ENCODE measurements at regions not wholly inside any gene's neighbourhood (a gene's known extent, or its start where the extent isn't known, plus 50 kb on each side); places are given as distances from the start of the nearest gene placed in this dataset.

GRCh38 chr6:163635731-163636364 lies 221.3 kb downstream of the QKI start:
- Histone ChIP-seq H3K4me3 (no peak overlapping the region), H3F3A (ENCODE audit: insufficient read depth) (no peaks in the 10 kb centered on the region), H3K4me2 (ENCODE audit: unreplicated experiment) (no peak overlapping the region), H3K27ac (no peak overlapping the region), H3K36me3 (ENCODE audit: low read depth) (no peaks in the 10 kb centered on the region), H4K20me1 (ENCODE audit: insufficient read depth) (no peaks in the 10 kb centered on the region), H3K9me2 (ENCODE audit: insufficient read depth) (no peaks in the 10 kb centered on the region), H3K4me1 (ENCODE audit: insufficient read depth) (no peaks in the 10 kb centered on the region), H3K9me3 (ENCODE audit: low read depth) (no peaks in the 10 kb centered on the region), H3K27me3 (replicated peaks; ENCODE audit: insufficient read depth) (no peaks in the 10 kb centered on the region), H3K9ac (no peak overlapping the region), H3K79me2 (ENCODE audit: insufficient read depth) (no peaks in the 10 kb centered on the region), H2AFZ (no peak overlapping the region)
- 62 to 63% methylated on average over 21 to 22 of the region's 22 CpGs for WGBS, 2 experiments (ENCODE audit: low coverage in 1 of 2, low lambda C conversion rate in 2 of 2, missing lambda C conversion rate in 2 of 2)
- no peak for DNase-seq
- TF ChIP-seq EZH2phosphoT487 (IDR thresholded peaks at IDR 0.05; ENCODE audit: insufficient read depth, low read depth) (no peak), EZH2 (IDR thresholded peaks at IDR 0.05; ENCODE audit: insufficient read depth, poor library complexity, severe bottlenecking) (no peak)
- in situ Hi-C loops (cut with MboI), result no loop called here

GRCh38 chr6:163635315-163635714 lies 220.8 kb downstream of the QKI start:
- no peak overlapping the region for H3K27ac ChIP-seq
- no peaks in the 10 kb centered on the region for H3F3A ChIP-seq (ENCODE audit: insufficient read depth)
- H3K9ac ChIP-seq, result no peak overlapping the region
- H3K4me1 ChIP-seq (ENCODE audit: insufficient read depth), result no peaks in the 10 kb centered on the region
- H3K36me3 ChIP-seq (ENCODE audit: low read depth), result no peaks in the 10 kb centered on the region
- 71 to 77% methylated on average over 6 of the region's 6 CpGs for WGBS, 2 experiments (ENCODE audit: low coverage in 1 of 2, low lambda C conversion rate in 2 of 2, missing lambda C conversion rate in 2 of 2)
- H3K4me3 ChIP-seq, result no peak overlapping the region
- H4K20me1 ChIP-seq (ENCODE audit: insufficient read depth), result no peaks in the 10 kb centered on the region
- no peak overlapping the region for H2AFZ ChIP-seq
- H3K9me2 ChIP-seq (ENCODE audit: insufficient read depth), result no peaks in the 10 kb centered on the region
- no peaks in the 10 kb centered on the region for H3K9me3 ChIP-seq (ENCODE audit: low read depth)
- in situ Hi-C loops (cut with MboI), result no loop called here
- H3K27me3 ChIP-seq (replicated peaks; ENCODE audit: insufficient read depth), result no peaks in the 10 kb centered on the region
- DNase-seq, result no peak
- H3K79me2 ChIP-seq (ENCODE audit: insufficient read depth), result no peaks in the 10 kb centered on the region
- H3K4me2 ChIP-seq (ENCODE audit: unreplicated experiment), result no peak overlapping the region
- TF ChIP-seq EZH2 (IDR thresholded peaks at IDR 0.05; ENCODE audit: insufficient read depth, poor library complexity, severe bottlenecking) (no peak), EZH2phosphoT487 (IDR thresholded peaks at IDR 0.05; ENCODE audit: insufficient read depth, low read depth) (no peak)

GRCh38 chr6:163634211-163635171 lies 220.0 kb downstream of the QKI start:
- in situ Hi-C loops (cut with MboI), result no loop called here
- no peak overlapping the region for H3K9ac ChIP-seq
- no peaks in the 10 kb centered on the region for H3K4me1 ChIP-seq (ENCODE audit: insufficient read depth)
- no peaks in the 10 kb centered on the region for H3F3A ChIP-seq (ENCODE audit: insufficient read depth)
- H4K20me1 ChIP-seq (ENCODE audit: insufficient read depth), result no peaks in the 10 kb centered on the region
- H3K9me2 ChIP-seq (ENCODE audit: insufficient read depth), result no peaks in the 10 kb centered on the region
- H3K4me2 ChIP-seq (ENCODE audit: unreplicated experiment), result no peak overlapping the region
- H3K4me3 ChIP-seq, result no peak overlapping the region
- H2AFZ ChIP-seq, result no peak overlapping the region
- no peaks in the 10 kb centered on the region for H3K36me3 ChIP-seq (ENCODE audit: low read depth)
- 57 to 58% methylated on average over 20 to 21 of the region's 21 CpGs for WGBS, 2 experiments (ENCODE audit: low coverage in 1 of 2, low lambda C conversion rate in 2 of 2, missing lambda C conversion rate in 2 of 2)
- H3K27me3 ChIP-seq (replicated peaks; ENCODE audit: insufficient read depth), result no peaks in the 10 kb centered on the region
- DNase-seq, result no peak
- no peaks in the 10 kb centered on the region for H3K79me2 ChIP-seq (ENCODE audit: insufficient read depth)
- no peaks in the 10 kb centered on the region for H3K9me3 ChIP-seq (ENCODE audit: low read depth)
- no peak overlapping the region for H3K27ac ChIP-seq
- TF ChIP-seq EZH2phosphoT487 (IDR thresholded peaks at IDR 0.05; ENCODE audit: insufficient read depth, low read depth) (no peak), EZH2 (IDR thresholded peaks at IDR 0.05; ENCODE audit: insufficient read depth, poor library complexity, severe bottlenecking) (no peak)

GRCh38 chr6:163630991-163631390 lies 216.5 kb downstream of the QKI start:
- Histone ChIP-seq H3K4me2 (ENCODE audit: unreplicated experiment) (no peak overlapping the region), H3K4me3 (no peak overlapping the region), H3K9me3 (ENCODE audit: low read depth) (no peaks in the 10 kb centered on the region), H3F3A (ENCODE audit: insufficient read depth) (no peaks in the 10 kb centered on the region), H3K27me3 (replicated peaks; ENCODE audit: insufficient read depth) (no peaks in the 10 kb centered on the region), H2AFZ (no peak overlapping the region), H4K20me1 (ENCODE audit: insufficient read depth) (no peaks in the 10 kb centered on the region), H3K79me2 (ENCODE audit: insufficient read depth) (no peaks in the 10 kb centered on the region), H3K36me3 (ENCODE audit: low read depth) (no peaks in the 10 kb centered on the region), H3K4me1 (ENCODE audit: insufficient read depth) (no peaks in the 10 kb centered on the region), H3K9ac (no peak overlapping the region), H3K9me2 (ENCODE audit: insufficient read depth) (no peaks in the 10 kb centered on the region), H3K27ac (no peak overlapping the region)
- in situ Hi-C loops (cut with MboI), result no loop called here
- TF ChIP-seq EZH2 (IDR thresholded peaks at IDR 0.05; ENCODE audit: insufficient read depth, poor library complexity, severe bottlenecking) (no peak), EZH2phosphoT487 (IDR thresholded peaks at IDR 0.05; ENCODE audit: insufficient read depth, low read depth) (no peak)
- 38% methylated on average over 15 to 22 of the region's 22 CpGs for WGBS, 2 experiments (ENCODE audit: low coverage in 1 of 2, low lambda C conversion rate in 2 of 2, missing lambda C conversion rate in 2 of 2)
- DNase-seq, result no peak
